ENCODE measurements at regions not wholly inside any gene's neighbourhood (a gene's known extent, or its start where the extent isn't known, plus 50 kb on each side); places are given as distances from the start of the nearest gene placed in this dataset.
A peak's percentile ranks its signal among the peaks of the same experiment; 100 is the strongest.

- no peak overlapping the region for H2BK120ac ChIP-seq (replicated peaks; ENCODE audit: low read depth, low read length)
Measured at GRCh38 chrX:113770071-113770470, 813.8 kb upstream of the HTR2C start.

More at GRCh38 chrX:113770071-113770470, 813.8 kb upstream of the HTR2C start:
- Histone ChIP-seq H3K27ac (ENCODE audit: low read depth, low read length) (no peak overlapping the region), H3K9ac (replicated peaks in 1 of 4; ENCODE audit: extremely low read depth in 1 of 4, low read depth in 3 of 4, low read length in 3 of 4) (no peak overlapping the region), H3K79me1 (ENCODE audit: low read depth, low read length) (no peaks in the 10 kb centered on the region), H4K20me1 (replicated peaks in 1 of 2; ENCODE audit: control insufficient read depth in 1 of 2, insufficient read depth in 2 of 2, low read length in 2 of 2) (no peaks in the 10 kb centered on the region), H3K79me2 (ENCODE audit: control insufficient read depth in 1 of 2, insufficient read depth in 2 of 2, low read length in 2 of 2) (no peaks in the 10 kb centered on the region), H3K4ac (replicated peaks; ENCODE audit: insufficient read length, low read depth, low read length) (no peak overlapping the region), H4K8ac (ENCODE audit: extremely low read depth, insufficient read depth, low read length) (no peak overlapping the region), H3K14ac (ENCODE audit: insufficient read length) (no peak overlapping the region), H3K23ac (ENCODE audit: insufficient read length) (no peak overlapping the region), H3K4me3 (ENCODE audit: extremely low read depth in 1 of 4, insufficient read depth in 2 of 4, low read depth in 3 of 4, low read length in 4 of 4) (no peak overlapping the region), H2AK5ac (ENCODE audit: low read depth, low read length) (no peak overlapping the region), H2BK5ac (ENCODE audit: low read depth, low read length) (no peak overlapping the region), H3K23me2 (ENCODE audit: low read depth, low read length) (no peaks in the 10 kb centered on the region), H2BK20ac (ENCODE audit: low read length) (no peak overlapping the region), H3K18ac (ENCODE audit: extremely low read depth, low read length) (no peak overlapping the region), H2BK12ac (ENCODE audit: low read depth, low read length) (no peak overlapping the region), H3K9me3 (ENCODE audit: insufficient read depth in 2 of 2, low read depth in 1 of 2, low read length in 1 of 2) (no peaks in the 10 kb centered on the region), H3K4me2 (ENCODE audit: insufficient read depth in 1 of 2, low read depth in 2 of 2, low read length in 2 of 2) (no peak overlapping the region), H3K27me3 (replicated peaks in 1 of 4; ENCODE audit: control insufficient read depth in 3 of 4, extremely low read depth in 1 of 4, insufficient read depth in 3 of 4, low read length in 3 of 4) (no peaks in the 10 kb centered on the region), H3K56ac (replicated peaks; ENCODE audit: insufficient read length, low read depth, low read length) (no peak overlapping the region), H2AFZ (ENCODE audit: low read length) (no peak overlapping the region), H3K4me1 (replicated peaks in 1 of 4; ENCODE audit: control insufficient read depth in 3 of 4, insufficient read depth in 4 of 4, low read length in 3 of 4) (no peaks in the 10 kb centered on the region), H4K5ac (ENCODE audit: insufficient read length, low read depth, low read length) (no peak overlapping the region), H4K91ac (replicated peaks; ENCODE audit: insufficient read length, low read length) (no peak overlapping the region), H2BK15ac (ENCODE audit: low read length) (no peak overlapping the region), H3K36me3 (ENCODE audit: control insufficient read depth in 2 of 4, insufficient read depth in 4 of 4, low read length in 3 of 4) (no peaks in the 10 kb centered on the region)
- TF ChIP-seq KDM1A (IDR thresholded peaks at IDR 0.05; ENCODE audit: borderline replicate concordance, low read length) = no peak
- TF ChIP-seq FOSL1 (IDR thresholded peaks at IDR 0.05; ENCODE audit: insufficient read depth, low read depth, low read length) = no peak
- no peak for TF ChIP-seq CHD1 (IDR thresholded peaks at IDR 0.05; ENCODE audit: low read depth, low read length)
- 88% methylated on average over 4 of the region's 4 CpGs; no CpG with 5 or more reads in 1 of the 2 experiments for WGBS, 2 experiments (ENCODE audit: extremely low coverage in 1 of 2, insufficient coverage in 1 of 2, insufficient read length in 1 of 2, insufficient replicate concordance in 2 of 2, low coverage in 1 of 2, low lambda C conversion rate in 2 of 2, missing lambda C conversion rate in 1 of 2)
- DNase-seq (ENCODE audit: low read depth in 1 of 2, low spot score in 2 of 2) = no peak
- FAIRE-seq = peak; percentile 75
- ChIA-PET POLR2A (ENCODE audit: partially characterized antibody) (interaction anchor here (2.2 kb wide), 1 partner anchor 9 kb away, joined by 5 read pairs; no protein-coding TSS in a partner anchor), CTCF (ENCODE audit: partially characterized antibody) (no interaction called here)
